ENCODE measurements at regions not wholly inside any gene's neighbourhood (a gene's known extent, or its start where the extent isn't known, plus 50 kb on each side); places are given as distances from the start of the nearest gene placed in this dataset.
"Not testable (repeated sequence)": the region's sequence is repeated elsewhere in the genome, so short reads cannot be mapped to it uniquely, and the experiment has no call there.

DNA sequence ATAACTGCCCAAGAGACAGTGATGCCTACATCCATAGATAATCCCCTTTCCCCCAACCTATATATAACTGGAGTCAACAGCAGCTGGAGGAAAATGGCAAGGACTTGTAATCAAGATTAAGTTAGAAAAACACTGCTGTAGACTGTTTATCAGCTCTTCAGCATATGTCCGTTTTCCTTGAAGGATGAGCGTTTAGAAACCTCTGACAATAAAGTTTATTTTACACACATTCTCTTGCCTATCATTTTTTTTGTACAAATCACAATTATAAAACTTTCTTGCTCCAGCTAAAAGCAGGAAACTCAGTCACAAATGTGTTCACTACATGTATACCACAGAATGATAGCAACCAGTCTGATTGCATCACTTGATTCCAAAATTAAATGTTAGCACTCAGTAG lies 50.8 kb downstream of the PPIAL4G start:
- DNase-seq: not testable (repeated sequence)

DNA sequence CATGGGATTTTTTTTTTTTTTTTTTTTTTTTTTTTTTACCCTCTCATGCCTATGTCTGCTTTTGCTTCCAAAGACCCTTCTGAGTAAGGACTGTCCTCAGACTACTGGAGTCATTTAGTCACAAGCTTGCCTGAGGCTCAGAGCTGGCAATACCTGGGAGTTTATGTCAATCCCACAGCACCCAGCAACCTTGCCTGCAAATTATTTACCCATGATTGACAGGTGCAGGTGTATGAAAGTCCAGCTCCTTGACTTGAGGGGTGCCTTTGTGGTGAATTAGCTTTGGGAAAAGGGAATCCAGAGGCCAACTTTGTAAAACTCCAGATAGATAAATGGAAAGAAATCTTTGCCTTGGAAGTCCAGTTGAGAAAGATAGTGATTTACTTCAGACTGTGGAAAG lies 53.2 kb downstream of the PPIAL4G start:
- DNase-seq: not testable (repeated sequence)

DNA sequence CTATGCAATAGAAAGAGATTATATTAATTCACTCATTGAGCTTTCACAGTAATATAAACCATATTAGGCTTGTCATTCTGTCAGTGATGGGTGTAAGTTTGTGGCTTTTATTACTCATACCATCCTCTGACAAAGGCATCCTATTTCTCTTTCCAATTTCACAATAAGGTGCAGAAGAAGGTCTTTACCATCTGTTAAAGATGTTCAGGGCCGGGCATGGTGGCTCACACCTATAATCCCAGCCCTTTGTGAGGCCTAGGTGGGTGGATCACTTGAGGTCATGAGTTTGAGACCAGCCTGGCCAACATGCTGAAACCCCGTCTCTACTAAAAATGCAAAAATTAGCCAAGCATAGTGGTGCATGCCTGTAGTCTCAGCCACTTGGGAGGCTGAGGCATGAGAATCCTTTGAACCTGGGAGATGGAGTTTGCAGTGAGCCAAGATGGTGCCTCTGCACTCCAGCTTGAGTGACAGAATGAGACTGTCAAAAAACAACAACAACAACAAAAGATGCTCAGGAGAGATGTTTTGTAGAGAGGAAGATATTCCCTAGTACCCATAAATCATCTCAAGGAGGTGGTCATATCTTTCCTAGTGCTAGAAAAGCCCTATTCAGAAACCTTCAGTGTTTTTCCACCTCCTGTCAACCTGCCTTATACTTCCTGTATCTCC lies 56.0 kb downstream of the PPIAL4G start:
- DNase-seq: not testable (repeated sequence)

DNA sequence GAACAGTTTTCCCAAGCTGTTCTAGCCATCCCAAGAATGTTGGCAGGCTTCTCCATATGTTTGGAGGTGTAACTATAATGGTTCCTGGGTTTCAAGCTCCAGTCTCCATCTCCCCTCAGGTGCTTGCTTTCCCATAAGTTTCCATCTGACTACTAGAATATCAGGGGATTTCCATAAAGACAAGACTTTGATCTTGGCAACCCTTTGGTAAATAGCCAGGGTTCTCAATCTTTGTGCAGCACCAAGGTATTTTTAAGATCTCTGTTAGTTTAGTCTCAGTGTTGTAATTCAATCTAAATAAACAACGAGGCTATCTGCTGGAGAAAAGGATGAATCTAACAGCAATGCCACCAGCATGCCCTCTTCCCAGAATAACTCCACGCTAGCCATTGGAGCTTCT lies 56.7 kb downstream of the PPIAL4G start:
- not testable (repeated sequence) for DNase-seq

DNA sequence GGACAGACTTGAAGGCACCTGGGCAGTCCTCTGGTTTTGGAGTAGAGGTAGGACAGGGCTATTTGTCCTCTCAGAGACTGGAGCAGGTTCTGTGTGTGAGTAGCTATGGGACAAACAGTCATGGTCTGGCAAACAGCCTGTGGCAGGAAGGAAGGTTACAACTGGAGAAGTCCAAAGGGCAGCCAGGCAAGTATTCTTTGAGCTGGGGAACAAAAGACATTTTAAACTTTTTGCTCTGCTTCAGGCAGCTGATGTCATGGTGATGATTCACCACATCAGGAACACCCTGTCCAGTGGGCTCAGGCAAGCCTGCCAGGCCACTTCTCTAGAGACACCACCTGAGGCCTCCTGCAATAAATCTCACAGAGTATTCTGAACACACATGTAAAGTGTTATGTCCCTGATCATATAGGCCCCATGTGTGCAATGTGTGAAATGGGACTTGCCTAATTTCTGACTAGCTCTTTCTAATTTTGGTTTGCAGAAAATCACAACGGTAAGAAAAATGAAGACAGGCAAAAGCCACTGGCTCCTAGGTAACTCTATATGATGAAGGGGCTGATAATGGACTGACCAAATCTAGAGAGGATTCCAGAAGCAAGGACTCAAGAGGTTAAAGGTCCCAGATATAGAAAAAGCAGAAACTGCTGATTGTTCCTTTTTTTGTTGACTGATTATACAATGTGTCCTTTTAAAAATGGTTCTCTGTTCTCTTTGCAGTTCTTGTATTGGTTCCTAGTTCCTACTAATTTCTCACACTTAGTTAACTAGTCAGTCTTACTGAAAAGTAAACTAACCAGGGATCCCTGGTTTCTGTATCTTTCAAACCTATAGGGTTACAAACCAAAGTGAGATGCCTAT lies 58.7 kb downstream of the PPIAL4G start:
- not testable (repeated sequence) for DNase-seq

DNA sequence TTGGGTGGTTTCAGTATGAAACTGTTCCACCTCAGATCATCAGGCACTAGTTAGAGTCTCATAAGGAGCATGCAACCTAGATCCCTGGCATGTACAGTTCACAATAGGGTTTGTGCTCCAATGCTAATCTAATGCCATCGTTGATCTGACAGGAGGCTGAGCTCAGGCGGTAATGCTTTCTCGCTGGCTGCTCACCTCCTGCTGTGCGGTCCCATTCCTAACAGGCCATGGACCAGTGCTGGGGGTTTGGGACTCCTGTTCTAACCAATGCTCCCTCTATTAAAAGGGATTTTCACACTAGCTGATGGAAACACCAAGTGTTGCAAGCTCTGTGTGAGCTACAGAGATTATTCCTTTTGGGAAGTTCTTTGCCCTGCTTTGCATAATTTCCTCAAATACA lies 60.2 kb downstream of the PPIAL4G start:
- not testable (repeated sequence) for DNase-seq

DNA sequence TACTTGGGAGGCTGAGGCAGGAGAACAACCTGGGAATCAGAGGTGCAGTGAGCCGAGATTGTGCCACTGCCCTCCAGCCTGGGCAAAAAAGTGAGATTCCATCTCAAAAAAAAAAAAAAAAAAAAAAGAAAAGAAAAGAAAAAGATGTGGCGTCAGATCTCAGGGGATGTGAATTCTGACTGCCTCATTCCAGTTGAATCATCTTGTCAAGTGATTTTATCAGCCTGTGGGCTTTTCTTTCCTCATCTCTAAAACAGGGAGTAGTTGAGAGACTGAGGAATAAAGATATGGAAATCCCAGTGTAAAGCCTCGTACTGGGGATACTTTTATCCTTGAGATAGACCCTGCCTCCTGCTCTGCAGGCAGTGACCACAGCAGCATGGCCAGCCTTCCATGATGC lies 65.9 kb downstream of the PPIAL4G start:
- not testable (repeated sequence) for DNase-seq

DNA sequence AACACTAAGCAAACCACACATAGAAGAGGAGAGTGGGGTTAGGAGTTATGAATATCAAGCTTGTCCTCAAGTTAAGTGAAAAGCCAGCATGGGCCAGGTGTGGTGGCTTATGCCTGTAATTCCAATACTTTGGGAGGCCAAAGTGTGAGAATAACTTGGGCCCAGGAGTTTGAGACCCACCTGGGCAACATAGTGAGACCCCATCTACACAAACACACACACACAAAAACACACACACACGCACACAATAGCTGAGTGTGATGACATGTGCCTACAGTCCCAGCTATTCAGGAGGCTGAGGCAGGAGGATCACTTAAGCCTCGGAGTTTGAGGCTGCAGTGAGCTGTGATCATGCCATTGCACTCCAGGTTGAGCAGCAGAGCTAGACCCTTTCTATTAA lies 69.7 kb downstream of the PPIAL4G start:
- DNase-seq: not testable (repeated sequence)

DNA sequence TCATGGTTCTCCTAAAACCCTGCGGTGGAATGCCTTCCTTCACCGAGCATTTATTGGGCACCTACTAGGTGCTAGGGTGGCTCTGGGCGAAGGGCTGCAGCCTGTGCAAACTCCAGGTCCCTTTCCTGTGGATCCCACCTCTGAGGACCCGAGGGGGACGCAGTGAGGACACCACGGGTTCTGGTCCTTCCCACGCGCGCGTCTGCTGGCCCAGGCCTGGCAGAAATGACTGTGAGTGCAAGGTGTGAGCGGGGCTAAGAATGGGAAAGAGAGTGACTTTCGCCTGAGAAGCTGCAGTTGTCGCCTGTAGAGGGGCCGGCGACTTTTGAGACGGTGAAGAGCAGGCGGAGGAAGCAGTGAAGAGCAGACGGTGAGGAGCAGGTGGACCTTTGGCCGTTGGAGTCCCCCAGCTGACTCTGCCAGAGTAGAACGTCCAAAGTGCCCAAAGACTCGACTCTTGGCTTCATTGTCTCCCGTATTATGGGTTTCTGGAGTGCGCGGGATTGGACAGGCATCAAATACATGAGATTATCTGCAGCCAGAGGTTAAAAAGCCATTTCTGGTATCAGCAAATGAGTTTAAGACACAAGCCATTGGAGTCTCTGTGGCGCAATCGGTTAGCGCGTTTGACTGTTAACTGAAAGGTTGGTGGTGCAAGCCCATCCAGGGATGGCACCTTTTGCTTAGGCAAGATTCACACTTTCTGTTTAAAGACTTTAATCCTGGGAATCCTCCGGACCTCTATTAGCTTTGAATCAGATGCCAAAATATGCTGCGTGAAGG lies 78.1 kb downstream of the PPIAL4G start:
- not testable (repeated sequence) for DNase-seq

DNA sequence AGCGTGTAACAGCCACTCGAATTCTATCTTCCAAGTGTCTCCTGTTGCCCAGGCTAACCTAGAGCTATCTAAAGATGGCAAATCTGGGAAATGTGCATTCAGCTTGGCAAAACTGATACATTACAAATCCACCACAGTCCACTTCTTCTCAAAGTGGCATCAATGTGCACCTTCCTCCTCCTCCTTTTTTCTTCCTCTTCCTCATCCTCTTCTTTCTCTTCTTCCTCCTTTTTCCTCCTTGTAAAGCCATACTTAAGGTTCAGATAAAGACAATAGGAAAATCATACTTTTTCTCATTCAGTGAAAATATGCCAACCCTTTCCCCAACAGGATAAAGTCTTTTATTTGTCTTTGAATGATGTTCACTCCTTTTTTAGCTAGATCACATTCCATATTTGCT lies 79.2 kb downstream of the PPIAL4G start:
- not testable (repeated sequence) for DNase-seq

DNA sequence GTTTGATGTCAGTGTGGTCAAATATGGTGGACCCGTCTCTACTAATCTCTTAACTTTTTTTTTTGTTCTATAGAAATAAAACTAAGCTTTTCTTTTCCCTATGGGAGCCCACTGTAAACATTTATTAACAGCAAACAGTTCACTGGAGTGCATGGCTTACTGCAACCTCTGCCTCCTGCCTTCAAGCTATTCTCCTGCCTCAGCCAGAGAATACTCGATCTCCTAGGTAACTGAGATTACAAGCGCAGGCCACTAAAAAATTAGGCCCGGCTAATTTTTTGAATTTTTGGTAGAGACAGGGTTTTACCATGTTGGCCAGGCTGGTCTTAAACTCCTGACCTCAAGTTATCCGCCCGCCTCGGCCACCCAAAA lies 80.0 kb downstream of the PPIAL4G start:
- DNase-seq: not testable (repeated sequence)

DNA sequence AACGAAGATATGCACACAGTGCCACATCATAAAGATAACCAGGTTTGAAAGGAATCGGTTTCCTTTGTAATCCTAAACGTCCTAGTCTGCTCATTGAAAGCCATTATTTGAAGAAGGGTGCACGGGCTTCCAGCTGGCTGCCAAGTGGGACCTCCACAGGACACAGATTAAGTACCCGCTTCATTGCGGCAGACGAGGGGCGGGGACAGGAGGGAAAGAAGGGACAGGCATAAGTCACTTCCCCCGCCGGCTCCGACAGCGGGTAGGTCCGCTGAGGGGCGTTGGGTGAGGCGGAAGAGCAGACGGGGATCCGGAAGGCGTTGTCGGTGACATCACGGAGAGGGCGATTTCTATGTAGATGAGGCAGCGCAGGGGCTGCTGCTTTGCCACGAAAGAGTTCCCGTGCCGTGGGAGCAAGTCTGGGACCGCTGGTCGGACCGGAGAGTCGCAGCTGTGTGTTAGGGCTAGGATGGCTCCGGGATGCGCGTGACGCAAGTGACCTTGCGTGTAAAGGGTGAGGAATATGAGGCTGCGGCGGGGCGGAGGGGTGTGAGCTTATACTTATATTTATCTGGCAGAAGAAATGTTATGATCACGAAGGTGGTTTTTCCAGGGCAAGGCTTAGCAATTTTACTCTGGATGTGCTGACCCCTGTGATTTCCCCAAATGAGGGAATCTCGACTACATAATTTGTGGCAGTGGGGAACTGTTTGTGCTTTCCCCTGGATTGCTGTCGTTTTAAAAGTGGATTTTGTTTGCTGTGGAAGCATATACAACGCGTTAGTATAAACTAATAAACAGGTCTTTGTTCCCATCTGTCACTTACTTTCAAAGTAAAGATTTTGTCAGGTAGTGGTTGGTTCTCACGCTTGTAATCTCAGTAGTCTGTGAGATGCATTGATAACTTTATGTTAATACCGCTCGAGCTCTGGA lies 80.7 kb downstream of the PPIAL4G start:
- DNase-seq: not testable (repeated sequence)

DNA sequence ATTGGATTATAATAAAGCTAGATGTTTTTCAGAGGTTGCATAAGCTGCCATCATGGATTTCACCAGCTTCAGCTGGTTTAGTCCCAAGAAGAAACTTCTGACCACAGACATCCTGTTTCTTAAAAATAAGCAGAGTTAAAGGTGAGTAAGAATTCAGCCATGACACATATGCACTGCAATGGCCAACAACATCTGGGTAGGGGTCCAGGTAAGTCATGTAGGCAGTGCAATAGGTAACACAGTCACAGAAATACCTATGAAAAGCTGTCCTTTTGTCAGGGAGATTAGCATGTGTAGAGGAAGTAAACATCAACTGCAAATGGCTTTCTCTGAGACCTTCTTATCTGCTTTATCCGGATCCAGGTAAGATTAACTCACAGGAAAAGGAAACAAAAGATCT lies 85.6 kb downstream of the PPIAL4G start:
- DNase-seq: not testable (repeated sequence)

DNA sequence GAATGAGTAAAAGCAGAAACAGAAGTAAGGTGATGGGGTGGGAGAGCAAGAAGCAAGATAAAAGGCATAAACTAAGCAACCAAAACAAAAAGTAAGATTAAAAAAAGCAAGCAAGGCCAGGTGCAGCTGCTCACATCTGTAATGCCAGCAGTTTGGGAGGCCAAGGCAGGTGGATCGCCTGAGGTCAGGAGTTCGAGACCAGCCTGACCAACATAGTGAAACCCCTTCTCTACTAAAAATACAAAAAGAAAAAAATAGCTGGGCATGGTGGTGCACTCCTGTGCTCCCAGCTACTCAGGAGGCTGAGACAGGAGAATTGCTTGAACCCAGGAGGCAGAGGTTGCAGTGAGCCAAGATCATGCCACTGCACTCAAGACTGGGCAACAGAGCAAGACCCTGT lies 90.6 kb downstream of the PPIAL4G start:
- DNase-seq: not testable (repeated sequence)

DNA sequence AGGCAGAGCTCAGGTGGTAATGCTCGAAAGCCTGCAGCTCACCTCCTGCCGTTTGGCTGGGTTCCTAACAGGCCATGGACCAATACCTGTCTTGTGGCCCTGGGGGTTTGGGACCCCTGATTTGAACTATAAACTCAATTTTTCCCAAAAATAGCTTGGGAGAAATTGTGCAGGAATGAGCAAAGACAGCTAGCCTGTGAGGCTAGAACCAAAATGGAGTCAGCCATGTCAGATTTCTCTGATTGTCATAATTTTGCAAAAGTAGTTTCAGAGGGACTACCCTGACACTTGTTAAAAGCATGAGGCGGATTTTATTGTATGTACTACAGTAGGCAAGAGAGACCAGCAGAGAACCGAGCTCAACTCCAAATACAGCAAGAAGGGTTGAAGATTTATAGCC lies 91.8 kb downstream of the PPIAL4G start:
- DNase-seq: not testable (repeated sequence)

DNA sequence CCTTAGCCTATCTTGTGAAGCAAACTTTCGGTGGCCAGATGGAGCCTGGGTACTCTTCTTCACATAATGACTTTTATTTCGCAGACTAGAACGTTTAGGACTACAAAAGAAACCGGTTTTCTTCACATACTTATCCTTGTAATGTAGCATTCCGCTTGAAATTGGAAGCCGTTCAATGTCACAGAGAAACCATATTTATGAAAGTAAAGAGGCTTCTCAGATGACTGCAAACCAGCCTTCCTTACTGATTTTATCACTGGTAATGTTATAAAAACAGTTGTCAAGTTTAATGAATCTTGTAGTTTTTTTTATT lies 94.1 kb downstream of the PPIAL4G start:
- no peak for DNase-seq

DNA sequence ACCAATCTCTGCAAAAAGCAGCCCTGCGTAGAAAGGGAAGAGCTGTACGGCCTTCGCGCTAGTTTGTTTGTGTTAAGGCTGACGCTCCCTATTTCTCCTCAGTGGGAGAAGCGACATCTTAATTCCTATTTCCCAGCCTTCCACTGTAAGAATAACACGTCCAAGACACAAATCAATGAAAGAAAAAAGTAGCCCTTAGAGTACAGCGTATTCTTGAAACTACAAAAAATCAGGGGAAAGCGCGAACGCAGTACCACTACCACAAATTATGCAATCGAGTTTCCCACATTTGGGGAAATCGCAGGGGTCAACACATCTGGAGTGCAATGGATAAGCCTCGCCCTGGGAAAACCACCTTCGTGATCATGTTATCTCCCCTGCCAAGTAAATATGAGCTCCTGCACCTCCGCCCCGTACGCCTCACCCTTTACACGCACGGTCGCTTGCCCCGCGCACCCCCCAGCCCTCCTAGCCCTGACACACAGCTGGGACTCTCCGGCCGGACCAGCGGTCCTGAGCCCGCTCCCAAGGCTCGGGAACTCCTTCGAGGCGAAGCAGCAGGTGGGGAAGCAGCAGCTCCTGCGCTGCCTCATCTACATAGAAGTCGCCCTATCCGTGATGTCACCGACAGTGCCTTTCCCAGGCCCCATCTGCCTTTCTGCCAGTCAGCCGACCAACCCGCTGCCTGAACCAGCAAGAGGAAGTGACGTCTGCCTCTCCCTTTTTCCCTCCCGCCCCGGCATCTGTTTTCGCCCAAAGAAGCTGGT lies 94.7 kb downstream of the PPIAL4G start:
- no peak for DNase-seq

DNA sequence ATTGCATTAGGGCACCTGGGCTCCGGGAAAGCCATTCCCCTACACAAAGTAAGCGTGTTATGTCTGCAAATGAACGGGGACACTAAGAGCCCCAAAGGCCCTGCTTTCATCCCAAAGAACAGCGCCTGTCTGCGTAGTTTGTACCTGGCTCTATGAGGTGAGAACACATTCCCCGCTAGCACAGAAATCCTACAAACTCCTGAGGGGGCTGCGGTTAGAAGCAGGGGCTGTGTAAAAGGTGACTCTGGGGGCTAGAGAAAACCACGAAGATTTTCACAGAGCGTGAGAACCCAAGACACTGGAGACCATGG lies 95.2 kb downstream of the PPIAL4G start:
- DNase-seq: not testable (repeated sequence)

DNA sequence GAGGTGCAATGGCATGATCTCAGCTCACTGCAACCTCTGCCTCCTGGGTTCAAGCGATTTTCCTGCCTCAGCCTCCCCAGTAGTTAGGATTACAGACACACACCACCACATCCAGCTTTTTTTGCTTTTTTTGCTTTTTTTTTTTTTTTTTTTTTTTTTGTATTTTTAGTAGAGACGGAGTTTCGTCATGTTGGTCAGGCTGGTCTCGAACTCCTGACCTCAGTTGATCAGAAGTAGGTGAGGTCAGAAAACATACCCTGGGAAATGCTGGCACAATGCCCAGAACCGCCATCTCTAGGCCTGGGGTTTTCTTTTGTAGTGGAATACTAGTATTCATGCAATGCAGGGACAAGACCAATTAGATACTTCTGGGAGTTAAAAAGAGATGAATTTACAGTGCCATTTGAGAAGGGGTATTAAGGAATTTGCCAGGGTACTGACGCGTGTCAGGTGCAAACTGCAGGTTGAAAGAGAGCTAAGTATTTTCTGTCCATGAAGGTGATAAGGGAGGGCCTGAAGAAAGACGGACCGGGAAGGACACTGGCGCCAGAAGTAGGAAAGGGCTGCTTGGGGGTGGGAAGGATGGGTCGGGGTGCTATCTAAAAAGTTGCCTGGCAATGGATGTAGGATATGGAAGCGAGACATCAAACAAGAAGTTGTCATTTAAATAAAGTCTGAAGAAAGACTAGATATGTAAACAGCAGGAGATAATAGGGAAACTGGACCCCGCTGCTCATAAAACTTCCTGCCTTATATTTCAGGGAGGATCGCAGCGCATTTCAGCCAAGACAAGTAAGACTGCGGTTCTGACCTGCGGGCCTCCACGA lies 95.8 kb downstream of the PPIAL4G start:
- not testable (repeated sequence) for DNase-seq

DNA sequence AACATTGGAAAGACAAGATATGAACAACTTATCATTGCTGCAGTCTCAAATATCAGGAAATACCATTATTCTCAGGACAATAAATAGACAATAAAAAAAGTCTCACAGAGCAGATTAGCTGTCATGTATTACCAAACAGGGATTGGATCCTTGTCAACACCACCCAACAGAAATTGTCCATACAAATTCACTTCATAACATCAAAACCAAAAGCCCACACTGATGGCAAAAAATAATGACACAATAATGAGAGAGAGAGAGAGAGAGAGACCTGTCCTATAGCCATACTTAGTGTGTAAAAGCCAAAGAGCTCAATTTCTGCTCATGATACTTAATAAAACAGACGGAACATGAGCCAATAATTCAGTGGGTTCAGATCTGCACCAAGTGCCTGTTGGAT lies 96.5 kb downstream of the PPIAL4G start:
- DNase-seq: no peak

DNA sequence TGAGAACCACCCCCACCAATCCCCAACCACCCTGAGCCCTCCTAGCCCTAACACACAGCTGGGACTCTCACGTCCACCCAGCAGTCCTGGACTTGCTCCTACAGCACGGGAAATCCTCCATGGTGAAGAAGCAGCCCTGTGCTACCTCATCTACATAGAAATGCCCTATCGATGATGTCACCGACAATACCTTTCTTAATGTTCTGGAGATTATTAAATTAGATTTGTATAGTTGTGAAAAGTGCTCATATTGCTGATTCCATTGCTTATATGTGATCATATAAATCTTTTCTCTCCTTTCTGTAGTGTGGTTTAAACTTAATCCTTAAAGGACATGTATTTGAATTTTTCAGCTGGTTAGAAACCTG lies 97.1 kb downstream of the PPIAL4G start:
- not testable (repeated sequence) for DNase-seq

All from NCI-H1694 (cell line).